ENCODE measurements at regions not wholly inside any gene's neighbourhood (a gene's known extent, or its start where the extent isn't known, plus 50 kb on each side); places are given as distances from the start of the nearest gene placed in this dataset.

DNA sequence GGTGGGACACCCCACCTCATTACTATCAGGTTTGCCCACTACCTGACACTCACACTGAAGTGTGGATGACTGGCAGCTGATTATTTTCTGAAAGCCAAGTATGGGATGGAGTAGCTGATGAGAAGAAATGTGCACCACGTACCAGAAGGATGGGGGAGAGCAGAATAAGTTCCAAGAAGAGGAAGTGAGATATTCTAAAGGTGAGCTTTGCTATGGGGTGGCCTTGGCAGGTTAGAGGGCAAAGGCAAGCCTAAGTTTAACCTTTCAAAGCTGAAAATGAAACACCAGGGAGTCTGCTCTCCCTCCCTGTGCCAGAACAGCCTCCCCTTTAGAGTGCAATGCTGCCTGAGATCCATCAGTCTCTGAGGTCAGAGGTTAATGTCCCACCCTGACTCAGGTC, 196.1 kb upstream of the OSR1 start:
- TF ChIP-seq, protein P1, sequence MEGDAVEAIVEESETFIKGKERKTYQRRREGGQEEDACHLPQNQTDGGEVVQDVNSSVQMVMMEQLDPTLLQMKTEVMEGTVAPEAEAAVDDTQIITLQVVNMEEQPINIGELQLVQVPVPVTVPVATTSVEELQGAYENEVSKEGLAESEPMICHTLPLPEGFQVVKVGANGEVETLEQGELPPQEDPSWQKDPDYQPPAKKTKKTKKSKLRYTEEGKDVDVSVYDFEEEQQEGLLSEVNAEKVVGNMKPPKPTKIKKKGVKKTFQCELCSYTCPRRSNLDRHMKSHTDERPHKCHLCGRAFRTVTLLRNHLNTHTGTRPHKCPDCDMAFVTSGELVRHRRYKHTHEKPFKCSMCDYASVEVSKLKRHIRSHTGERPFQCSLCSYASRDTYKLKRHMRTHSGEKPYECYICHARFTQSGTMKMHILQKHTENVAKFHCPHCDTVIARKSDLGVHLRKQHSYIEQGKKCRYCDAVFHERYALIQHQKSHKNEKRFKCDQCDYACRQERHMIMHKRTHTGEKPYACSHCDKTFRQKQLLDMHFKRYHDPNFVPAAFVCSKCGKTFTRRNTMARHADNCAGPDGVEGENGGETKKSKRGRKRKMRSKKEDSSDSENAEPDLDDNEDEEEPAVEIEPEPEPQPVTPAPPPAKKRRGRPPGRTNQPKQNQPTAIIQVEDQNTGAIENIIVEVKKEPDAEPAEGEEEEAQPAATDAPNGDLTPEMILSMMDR (IDR thresholded peaks at IDR 0.05), result no peak
- Mint-ChIP-seq H3K27me3 (ENCODE audit: low read depth, poor library complexity) (no peaks in the 10 kb centered on the region), H3K9me3 (peaks cover 24% of the 10 kb centered on the region), H3K4me1 (peaks cover 56% of the 10 kb centered on the region), H3K27ac (peak overlapping the region; percentile 33), H3K4me3 (no peak overlapping the region), H3K36me3 (ENCODE audit: low read depth) (peaks cover 12% of the 10 kb centered on the region)
- DNase-seq, result no peak

DNA sequence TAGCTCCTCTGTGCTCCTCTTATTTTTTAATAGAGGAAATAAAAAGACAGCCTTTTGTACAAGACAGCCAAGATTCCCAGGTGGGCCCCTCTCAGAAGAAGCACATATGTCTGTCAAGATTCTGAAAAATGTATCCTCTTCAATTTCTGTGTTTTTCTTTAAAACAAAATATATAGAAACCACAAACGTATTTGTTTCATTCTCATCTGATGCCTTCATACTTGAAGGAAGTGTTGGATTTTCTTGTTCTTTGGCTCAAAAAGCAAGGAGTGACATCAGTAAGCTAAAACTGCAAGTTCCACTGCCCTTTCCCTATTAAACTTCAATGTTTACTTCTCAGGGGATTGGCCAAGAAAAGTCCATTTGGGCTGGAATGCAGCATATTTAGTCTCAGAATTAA, 193.8 kb upstream of the OSR1 start:
- no peak overlapping the region for H3K4me3 Mint-ChIP-seq
- peaks cover 22% of the 10 kb centered on the region for H3K9me3 Mint-ChIP-seq
- DNase-seq, result no peak
- TF ChIP-seq, protein P1 (IDR thresholded peaks at IDR 0.05), result no peak
- H3K27me3 Mint-ChIP-seq (ENCODE audit: low read depth, poor library complexity), result peaks cover 3% of the 10 kb centered on the region
- peaks cover 61% of the 10 kb centered on the region for H3K4me1 Mint-ChIP-seq
- H3K36me3 Mint-ChIP-seq (ENCODE audit: low read depth), result peaks cover 12% of the 10 kb centered on the region
- H3K27ac Mint-ChIP-seq, result no peak overlapping the region

DNA sequence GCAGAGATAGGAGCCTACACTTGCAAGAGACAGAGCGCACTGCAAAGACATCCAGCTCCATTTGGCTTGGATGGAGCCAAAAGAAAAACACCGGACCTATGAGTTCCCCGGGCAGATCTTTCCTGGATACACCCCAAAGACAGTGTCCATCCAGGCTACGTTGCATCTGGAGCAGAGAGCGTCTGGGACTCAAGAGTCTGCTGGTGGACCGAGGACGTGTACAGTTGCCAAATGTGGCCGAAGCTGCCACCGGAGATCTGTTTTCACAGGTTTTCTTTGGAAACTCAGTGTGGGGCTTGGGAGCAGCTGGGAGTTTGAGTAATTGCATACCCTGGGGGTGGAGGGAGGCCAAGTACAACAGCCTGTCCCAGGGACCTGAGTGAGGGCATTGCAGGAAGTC, 192.3 kb upstream of the OSR1 start:
- Mint-ChIP-seq H3K9me3 (peaks cover 6% of the 10 kb centered on the region), H3K4me3 (no peak overlapping the region), H3K27ac (peak overlapping the region; percentile 46), H3K36me3 (ENCODE audit: low read depth) (no peaks in the 10 kb centered on the region), H3K27me3 (ENCODE audit: low read depth, poor library complexity) (peaks cover 3% of the 10 kb centered on the region), H3K4me1 (peaks cover 49% of the 10 kb centered on the region)
- DNase-seq, result no peak
- TF ChIP-seq, protein P1 (IDR thresholded peaks at IDR 0.05), result no peak

DNA sequence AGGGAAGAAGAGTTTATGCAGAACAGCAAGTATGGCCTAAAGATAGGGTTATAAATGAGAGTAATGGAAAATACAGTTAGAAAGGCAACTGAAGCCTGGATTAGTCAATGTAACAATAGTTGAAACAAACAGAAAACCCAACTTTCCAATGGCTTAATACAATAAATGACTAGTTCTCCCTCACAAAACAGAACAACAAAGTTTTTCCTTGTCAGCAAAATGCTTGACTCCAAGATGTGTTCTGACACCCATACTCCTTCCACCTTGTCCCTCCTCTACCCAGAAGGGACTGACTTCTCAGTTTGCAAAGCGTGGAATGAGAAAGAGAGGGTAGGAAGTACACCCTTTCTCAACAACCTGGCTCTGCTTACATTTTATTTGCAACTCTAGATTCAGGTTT, 191.4 kb upstream of the OSR1 start:
- H3K27ac Mint-ChIP-seq, result no peak overlapping the region
- peaks cover 3% of the 10 kb centered on the region for H3K9me3 Mint-ChIP-seq
- peaks cover 3% of the 10 kb centered on the region for H3K27me3 Mint-ChIP-seq (ENCODE audit: low read depth, poor library complexity)
- H3K4me3 Mint-ChIP-seq, result no peak overlapping the region
- peaks cover 44% of the 10 kb centered on the region for H3K4me1 Mint-ChIP-seq
- H3K36me3 Mint-ChIP-seq (ENCODE audit: low read depth), result no peaks in the 10 kb centered on the region
- DNase-seq, result no peak
- TF ChIP-seq, protein P1 (IDR thresholded peaks at IDR 0.05), result no peak

DNA sequence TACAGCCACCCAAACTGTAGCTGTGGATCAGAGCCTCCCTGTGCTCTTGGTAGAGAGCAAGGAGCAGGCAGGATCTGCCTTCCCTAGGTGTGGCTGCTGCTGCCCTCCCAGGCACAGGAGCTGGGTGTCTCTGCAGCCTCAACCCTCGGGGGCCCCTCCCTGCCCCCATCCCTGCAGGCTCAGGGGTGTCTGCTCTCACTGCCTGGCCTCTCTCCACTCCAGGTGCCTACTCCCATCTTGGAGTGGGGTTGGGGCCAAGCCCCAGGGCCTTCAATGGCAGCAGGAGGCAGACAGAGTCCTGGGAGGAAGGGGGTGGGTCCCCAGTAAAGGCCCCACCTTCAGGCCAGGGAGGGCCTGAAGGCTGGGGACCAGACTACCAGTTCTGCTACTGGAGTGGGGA, 189.7 kb upstream of the OSR1 start:
- peaks cover 3% of the 10 kb centered on the region for H3K27me3 Mint-ChIP-seq (ENCODE audit: low read depth, poor library complexity)
- H3K36me3 Mint-ChIP-seq (ENCODE audit: low read depth), result no peaks in the 10 kb centered on the region
- H3K27ac Mint-ChIP-seq, result no peak overlapping the region
- H3K9me3 Mint-ChIP-seq, result peaks cover 3% of the 10 kb centered on the region
- TF ChIP-seq, protein P1 (IDR thresholded peaks at IDR 0.05), result no peak
- no peak for DNase-seq
- no peak overlapping the region for H3K4me3 Mint-ChIP-seq
- peaks cover 29% of the 10 kb centered on the region for H3K4me1 Mint-ChIP-seq

DNA sequence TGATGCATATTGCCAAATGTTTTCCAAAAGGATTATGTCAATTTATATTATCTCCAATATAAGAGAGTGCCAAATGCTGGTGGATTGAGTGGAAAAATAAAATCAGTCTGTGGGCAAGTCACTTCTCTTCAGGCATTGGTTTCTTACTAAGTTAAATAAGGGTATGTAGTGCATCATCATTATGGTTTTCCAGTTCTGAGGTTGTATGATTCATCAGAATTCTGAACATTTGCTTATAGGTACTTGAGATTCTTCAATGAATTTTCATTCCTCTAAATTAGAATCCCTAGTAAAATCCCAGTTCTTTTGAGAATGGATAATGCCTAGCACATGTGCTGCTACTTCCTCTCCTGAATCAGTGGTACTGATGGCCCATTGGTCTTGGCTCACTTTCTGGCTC, 188.9 kb upstream of the OSR1 start:
- Mint-ChIP-seq H3K27me3 (ENCODE audit: low read depth, poor library complexity) (peaks cover 3% of the 10 kb centered on the region), H3K27ac (no peak overlapping the region), H3K9me3 (peaks cover 3% of the 10 kb centered on the region), H3K4me1 (peaks cover 28% of the 10 kb centered on the region), H3K36me3 (ENCODE audit: low read depth) (no peaks in the 10 kb centered on the region), H3K4me3 (no peak overlapping the region)
- no peak for DNase-seq
- TF ChIP-seq, protein P1 (IDR thresholded peaks at IDR 0.05), result no peak
